Stimulated activated CD4-positive, alpha-beta T cell treated with anti-CD3 and anti-CD28 coated beads, Interleukin-15, amount 100 ng/mL, for 24 hours (primary cell): ENCODE measurements at regions not wholly inside any gene's neighbourhood (a gene's known extent, or its start where the extent isn't known, plus 50 kb on each side); places are given as distances from the start of the nearest gene placed in this dataset.
"Not testable (repeated sequence)": the region's sequence is repeated elsewhere in the genome, so short reads cannot be mapped to it uniquely, and the experiment has no call there.

Experiments
- DNase-seq: peaks from one replicate; pipeline ENCODE4 v3.0.0-alpha.2; 2020

GRCh38 chr6:122143813-122144601 lies 255.4 kb upstream of the HSF2 start:
- no peak for DNase-seq

- DNase-seq: no peak
Measured at GRCh38 chr6:122145246-122145645, 254.2 kb upstream of the HSF2 start.

GRCh38 chr6:122145741-122146240 lies 253.7 kb upstream of the HSF2 start:
- DNase-seq: no peak

GRCh38 chr6:122147291-122147690 lies 252.2 kb upstream of the HSF2 start:
- no peak for DNase-seq

GRCh38 chr6:122151066-122151465 lies 248.4 kb upstream of the HSF2 start:
- no peak for DNase-seq

- no peak for DNase-seq
Measured at GRCh38 chr6:122151763-122152162, 247.7 kb upstream of the HSF2 start.

- DNase-seq: no peak
Measured at GRCh38 chr6:122153557-122153956, 245.9 kb upstream of the HSF2 start.

GRCh38 chr6:122154155-122154554 lies 245.3 kb upstream of the HSF2 start:
- DNase-seq: no peak

- no peak for DNase-seq
Measured at GRCh38 chr6:122154912-122155575, 244.4 kb upstream of the HSF2 start.

- DNase-seq: no peak
Measured at GRCh38 chr6:122161136-122161535, 238.3 kb upstream of the HSF2 start.

- no peak for DNase-seq
Measured at GRCh38 chr6:122165014-122165413, 234.4 kb upstream of the HSF2 start.

GRCh38 chr6:122170274-122170673 lies 229.2 kb upstream of the HSF2 start:
- DNase-seq: no peak

- DNase-seq: no peak
Measured at GRCh38 chr6:122178988-122179387, 220.5 kb upstream of the HSF2 start.

- no peak for DNase-seq
Measured at GRCh38 chr6:122180132-122180531, 219.3 kb upstream of the HSF2 start.

- DNase-seq: no peak
Measured at GRCh38 chr6:122182061-122182460, 217.4 kb upstream of the HSF2 start.

- no peak for DNase-seq
Measured at GRCh38 chr6:122184401-122184827, 215.0 kb upstream of the HSF2 start.

- DNase-seq: not testable (repeated sequence)
Measured at GRCh38 chr6:122185458-122185857, 214.0 kb upstream of the HSF2 start.

- no peak for DNase-seq
Measured at GRCh38 chr6:122187186-122187585, 212.3 kb upstream of the HSF2 start.

GRCh38 chr6:122198922-122199321 lies 200.5 kb upstream of the HSF2 start:
- no peak for DNase-seq

GRCh38 chr6:122200440-122200839 lies 199.0 kb upstream of the HSF2 start:
- no peak for DNase-seq

GRCh38 chr6:122202576-122203137 lies 196.8 kb upstream of the HSF2 start:
- no peak for DNase-seq

GRCh38 chr6:122207061-122207460 lies 192.4 kb upstream of the HSF2 start:
- DNase-seq: no peak

GRCh38 chr6:122207794-122208193 lies 191.7 kb upstream of the HSF2 start:
- DNase-seq: no peak
